GM23338 (cell line): ENCODE measurements at regions not wholly inside any gene's neighbourhood (a gene's known extent, or its start where the extent isn't known, plus 50 kb on each side); places are given as distances from the start of the nearest gene placed in this dataset.

Source experiments
- ATAC-seq: fragments of 200-7000 bp; cut with Tn5 transposase; 3 replicates; pipeline ENCODE4 v1.9.1; 2020
- DNase-seq: peaks from one replicate; pipeline ENCODE4 v3.0.0-alpha.2; 2015; ENCODE audit warnings: low spot score
- H2AFZ ChIP-seq: fragments of 200-600 bp; sonication (generic); 2 replicates; pipeline ENCODE4 v1.8.0; 2016; ENCODE audit warnings: antibody characterized with exemption, mild to moderate bottlenecking, moderate library complexity
- H3F3A ChIP-seq: fragments of 200-600 bp; sonication (generic); replicated peaks from 2 replicates; pipeline ENCODE4 v1.8.0; 2017; ENCODE audit warnings: antibody characterized with exemption, mixed run types, low read depth
- H3K27ac ChIP-seq: fragments of 200-600 bp; sonication (generic); 2 replicates; pipeline ENCODE4 v1.6.1; 2016; ENCODE audit warnings: low read depth
- H3K27me3 ChIP-seq: fragments of 200-600 bp; sonication (generic); 2 replicates; pipeline ENCODE4 v1.8.0; 2016; ENCODE audit warnings: mild to moderate bottlenecking, mixed run types, moderate library complexity; ENCODE audit not compliant: insufficient read depth
- H3K36me3 ChIP-seq: fragments of 200-600 bp; sonication (generic); 2 replicates; pipeline ENCODE4 v1.8.0; 2016; ENCODE audit warnings: mild to moderate bottlenecking; ENCODE audit not compliant: insufficient read depth
- H3K4me1 ChIP-seq: fragments of 200-600 bp; sonication (generic); 2 replicates; pipeline ENCODE4 v1.8.0; 2016; ENCODE audit warnings: mild to moderate bottlenecking, moderate library complexity; ENCODE audit not compliant: insufficient read depth
- H3K4me2 ChIP-seq: fragments of 200-600 bp; sonication (generic); 2 replicates; pipeline ENCODE4 v1.7.1; 2017; ENCODE audit warnings: mixed run types
- H3K4me3 ChIP-seq: fragments of 200-600 bp; sonication (generic); 2 replicates; pipeline ENCODE4 v1.6.1; 2016; ENCODE audit warnings: mixed run types
- H3K79me2 ChIP-seq: fragments of 200-600 bp; sonication (generic); replicated peaks from 2 replicates; pipeline ENCODE4 v1.8.0; 2017; ENCODE audit warnings: mild to moderate bottlenecking; ENCODE audit not compliant: insufficient read depth
- H3K9me2 ChIP-seq: fragments of 200-600 bp; sonication (generic); 2 replicates; pipeline ENCODE4 v1.8.0; 2017; ENCODE audit not compliant: insufficient read depth
- H4K20me1 ChIP-seq: fragments of 200-600 bp; sonication (generic); replicated peaks from 2 replicates; pipeline ENCODE4 v1.8.0; 2017; ENCODE audit warnings: mild to moderate bottlenecking; ENCODE audit not compliant: insufficient read depth
- H3K27ac Mint-ChIP-seq: 2 replicates; pipeline ENCODE4 v1.8.0; 2020; ENCODE audit warnings: inconsistent platforms, mild to moderate bottlenecking, moderate library complexity, mixed read lengths
- H3K27me3 Mint-ChIP-seq: 3 replicates; pipeline ENCODE4 v1.8.0; 2022; ENCODE audit warnings: low read depth, mild to moderate bottlenecking, moderate library complexity, mixed read lengths, inconsistent platforms; ENCODE audit not compliant: insufficient read depth, poor library complexity
- H3K36me3 Mint-ChIP-seq: 3 replicates; pipeline ENCODE4 v1.8.0; 2021; ENCODE audit warnings: low read depth, mild to moderate bottlenecking, inconsistent platforms, moderate library complexity, mixed read lengths
- H3K4me1 Mint-ChIP-seq: 3 replicates; pipeline ENCODE4 v1.8.0; 2020; ENCODE audit warnings: mild to moderate bottlenecking, inconsistent platforms, mixed read lengths
- H3K4me3 Mint-ChIP-seq: 3 replicates; pipeline ENCODE4 v1.8.0; 2021; ENCODE audit warnings: moderate library complexity, mild to moderate bottlenecking, inconsistent platforms, mixed read lengths
- H3K9me3 Mint-ChIP-seq: 3 replicates; pipeline ENCODE4 v1.8.0; 2020; ENCODE audit warnings: moderate library complexity, mild to moderate bottlenecking, inconsistent platforms, mixed read lengths
- EZH2 ChIP-seq: fragments of 200-600 bp; sonication (generic); IDR thresholded peaks from one replicate; pipeline ENCODE4 v1.8.0; 2017; ENCODE audit warnings: antibody characterized with exemption, mild to moderate bottlenecking, low read depth; ENCODE audit not compliant: unreplicated experiment
- EZH2phosphoT487 ChIP-seq: fragments of 200-600 bp; sonication (generic); IDR thresholded peaks from one replicate; pipeline ENCODE4 v1.8.1; 2018; ENCODE audit warnings: antibody characterized with exemption; ENCODE audit not compliant: unreplicated experiment
- JUNB ChIP-seq: IDR thresholded peaks from one replicate; pipeline ENCODE4 v1.6.1; 2016; ENCODE audit warnings: antibody characterized with exemption; ENCODE audit not compliant: unreplicated experiment
- STAT1 ChIP-seq: IDR thresholded peaks from one replicate; pipeline ENCODE4 v1.6.1; 2016; ENCODE audit warnings: antibody characterized with exemption; ENCODE audit not compliant: unreplicated experiment
- ZNF114 ChIP-seq: fragments of 250-450 bp; sonication (Bioruptor Pico); IDR thresholded peaks from 2 replicates; pipeline ENCODE4 v1.5.0; 2020; ENCODE audit warnings: mild to moderate bottlenecking, moderate library complexity
- ZNF331 ChIP-seq: fragments of 250-450 bp; sonication (Bioruptor Pico); IDR thresholded peaks from 2 replicates; pipeline ENCODE4 v1.5.0; 2020; ENCODE audit warnings: low read depth, mild to moderate bottlenecking, moderate library complexity
- TF ChIP-seq, protein P1 (sequence below): fragments of 250-450 bp; sonication (Bioruptor Pico); IDR thresholded peaks from 2 replicates; pipeline ENCODE4 v1.5.0; 2020; ENCODE audit warnings: mild to moderate bottlenecking, moderate library complexity
- TF ChIP-seq, protein P2 (sequence below): IDR thresholded peaks from 2 replicates; pipeline ENCODE4 v1.6.1; 2016; ENCODE audit warnings: antibody characterized with exemption

DNA sequence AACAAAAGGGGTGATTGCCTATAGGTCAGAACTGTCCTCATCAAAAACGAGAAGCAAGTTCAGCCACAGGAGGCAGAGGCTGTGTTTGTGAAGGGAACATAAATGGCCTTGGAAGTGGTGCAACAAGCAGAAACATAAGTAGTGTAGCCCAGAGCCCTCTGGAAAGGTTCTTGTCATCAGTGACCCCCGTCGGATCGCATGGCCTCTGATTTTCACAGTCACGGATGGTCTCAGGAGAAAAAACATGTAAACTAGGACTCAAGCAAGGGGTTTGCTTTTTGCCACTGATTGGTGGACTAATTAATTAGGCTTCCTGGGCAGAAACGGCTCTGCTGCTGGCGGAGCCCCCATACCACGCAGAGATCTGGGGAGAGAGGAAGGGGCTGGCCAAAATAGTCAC is 496.5 kb upstream of the MKI67 start:
- Histone ChIP-seq H3K27ac (no peak overlapping the region), H3K36me3 (no peaks in the 10 kb centered on the region), H3K4me1 (no peaks in the 10 kb centered on the region), H4K20me1 (no peaks in the 10 kb centered on the region), H3K79me2 (no peaks in the 10 kb centered on the region), H3K4me3 (no peak overlapping the region), H3K27me3 (no peaks in the 10 kb centered on the region), H3K9me2 (0 out of 2 replicates have a peak, but pooled peaks cover 11% of the 10 kb centered on the region), H3F3A (no peaks in the 10 kb centered on the region), H3K4me2 (no peak overlapping the region), H2AFZ (no peak overlapping the region)
- Mint-ChIP-seq H3K4me3 (no peak overlapping the region), H3K27me3 (peaks cover 22% of the 10 kb centered on the region), H3K36me3 (peaks cover 5% of the 10 kb centered on the region), H3K9me3 (no peaks in the 10 kb centered on the region), H3K27ac (no peak overlapping the region), H3K4me1 (peaks cover 12% of the 10 kb centered on the region)
- DNase-seq: no peak
- TF ChIP-seq, protein P1, sequence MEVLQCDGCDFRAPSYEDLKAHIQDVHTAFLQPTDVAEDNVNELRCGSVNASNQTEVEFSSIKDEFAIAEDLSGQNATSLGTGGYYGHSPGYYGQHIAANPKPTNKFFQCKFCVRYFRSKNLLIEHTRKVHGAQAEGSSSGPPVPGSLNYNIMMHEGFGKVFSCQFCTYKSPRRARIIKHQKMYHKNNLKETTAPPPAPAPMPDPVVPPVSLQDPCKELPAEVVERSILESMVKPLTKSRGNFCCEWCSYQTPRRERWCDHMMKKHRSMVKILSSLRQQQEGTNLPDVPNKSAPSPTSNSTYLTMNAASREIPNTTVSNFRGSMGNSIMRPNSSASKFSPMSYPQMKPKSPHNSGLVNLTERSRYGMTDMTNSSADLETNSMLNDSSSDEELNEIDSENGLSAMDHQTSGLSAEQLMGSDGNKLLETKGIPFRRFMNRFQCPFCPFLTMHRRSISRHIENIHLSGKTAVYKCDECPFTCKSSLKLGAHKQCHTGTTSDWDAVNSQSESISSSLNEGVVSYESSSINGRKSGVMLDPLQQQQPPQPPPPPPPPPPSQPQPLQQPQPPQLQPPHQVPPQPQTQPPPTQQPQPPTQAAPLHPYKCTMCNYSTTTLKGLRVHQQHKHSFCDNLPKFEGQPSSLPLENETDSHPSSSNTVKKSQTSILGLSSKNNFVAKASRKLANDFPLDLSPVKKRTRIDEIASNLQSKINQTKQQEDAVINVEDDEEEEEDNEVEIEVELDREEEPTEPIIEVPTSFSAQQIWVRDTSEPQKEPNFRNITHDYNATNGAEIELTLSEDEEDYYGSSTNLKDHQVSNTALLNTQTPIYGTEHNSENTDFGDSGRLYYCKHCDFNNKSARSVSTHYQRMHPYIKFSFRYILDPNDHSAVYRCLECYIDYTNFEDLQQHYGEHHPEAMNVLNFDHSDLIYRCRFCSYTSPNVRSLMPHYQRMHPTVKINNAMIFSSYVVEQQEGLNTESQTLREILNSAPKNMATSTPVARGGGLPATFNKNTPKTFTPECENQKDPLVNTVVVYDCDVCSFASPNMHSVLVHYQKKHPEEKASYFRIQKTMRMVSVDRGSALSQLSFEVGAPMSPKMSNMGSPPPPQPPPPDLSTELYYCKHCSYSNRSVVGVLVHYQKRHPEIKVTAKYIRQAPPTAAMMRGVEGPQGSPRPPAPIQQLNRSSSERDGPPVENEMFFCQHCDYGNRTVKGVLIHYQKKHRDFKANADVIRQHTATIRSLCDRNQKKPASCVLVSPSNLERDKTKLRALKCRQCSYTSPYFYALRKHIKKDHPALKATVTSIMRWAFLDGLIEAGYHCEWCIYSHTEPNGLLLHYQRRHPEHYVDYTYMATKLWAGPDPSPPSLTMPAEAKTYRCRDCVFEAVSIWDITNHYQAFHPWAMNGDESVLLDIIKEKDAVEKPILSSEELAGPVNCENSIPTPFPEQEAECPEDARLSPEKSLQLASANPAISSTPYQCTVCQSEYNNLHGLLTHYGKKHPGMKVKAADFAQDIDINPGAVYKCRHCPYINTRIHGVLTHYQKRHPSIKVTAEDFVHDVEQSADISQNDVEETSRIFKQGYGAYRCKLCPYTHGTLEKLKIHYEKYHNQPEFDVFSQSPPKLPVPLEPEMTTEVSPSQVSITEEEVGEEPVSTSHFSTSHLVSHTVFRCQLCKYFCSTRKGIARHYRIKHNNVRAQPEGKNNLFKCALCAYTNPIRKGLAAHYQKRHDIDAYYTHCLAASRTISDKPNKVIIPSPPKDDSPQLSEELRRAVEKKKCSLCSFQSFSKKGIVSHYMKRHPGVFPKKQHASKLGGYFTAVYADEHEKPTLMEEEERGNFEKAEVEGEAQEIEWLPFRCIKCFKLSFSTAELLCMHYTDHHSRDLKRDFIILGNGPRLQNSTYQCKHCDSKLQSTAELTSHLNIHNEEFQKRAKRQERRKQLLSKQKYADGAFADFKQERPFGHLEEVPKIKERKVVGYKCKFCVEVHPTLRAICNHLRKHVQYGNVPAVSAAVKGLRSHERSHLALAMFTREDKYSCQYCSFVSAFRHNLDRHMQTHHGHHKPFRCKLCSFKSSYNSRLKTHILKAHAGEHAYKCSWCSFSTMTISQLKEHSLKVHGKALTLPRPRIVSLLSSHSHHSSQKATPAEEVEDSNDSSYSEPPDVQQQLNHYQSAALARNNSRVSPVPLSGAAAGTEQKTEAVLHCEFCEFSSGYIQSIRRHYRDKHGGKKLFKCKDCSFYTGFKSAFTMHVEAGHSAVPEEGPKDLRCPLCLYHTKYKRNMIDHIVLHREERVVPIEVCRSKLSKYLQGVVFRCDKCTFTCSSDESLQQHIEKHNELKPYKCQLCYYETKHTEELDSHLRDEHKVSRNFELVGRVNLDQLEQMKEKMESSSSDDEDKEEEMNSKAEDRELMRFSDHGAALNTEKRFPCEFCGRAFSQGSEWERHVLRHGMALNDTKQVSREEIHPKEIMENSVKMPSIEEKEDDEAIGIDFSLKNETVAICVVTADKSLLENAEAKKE (CRISPR knock-in tag): no peak
- no peak for TF ChIP-seq EZH2phosphoT487
- no peak for TF ChIP-seq JUNB
- TF ChIP-seq, protein P2, sequence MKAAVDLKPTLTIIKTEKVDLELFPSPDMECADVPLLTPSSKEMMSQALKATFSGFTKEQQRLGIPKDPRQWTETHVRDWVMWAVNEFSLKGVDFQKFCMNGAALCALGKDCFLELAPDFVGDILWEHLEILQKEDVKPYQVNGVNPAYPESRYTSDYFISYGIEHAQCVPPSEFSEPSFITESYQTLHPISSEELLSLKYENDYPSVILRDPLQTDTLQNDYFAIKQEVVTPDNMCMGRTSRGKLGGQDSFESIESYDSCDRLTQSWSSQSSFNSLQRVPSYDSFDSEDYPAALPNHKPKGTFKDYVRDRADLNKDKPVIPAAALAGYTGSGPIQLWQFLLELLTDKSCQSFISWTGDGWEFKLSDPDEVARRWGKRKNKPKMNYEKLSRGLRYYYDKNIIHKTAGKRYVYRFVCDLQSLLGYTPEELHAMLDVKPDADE: no peak
- no peak for TF ChIP-seq ZNF331 (CRISPR knock-in tag)
- no peak for TF ChIP-seq EZH2
- TF ChIP-seq STAT1: no peak
- no peak for TF ChIP-seq ZNF114
- no peak for ATAC-seq
